ENCODE measurements at regions not wholly inside any gene's neighbourhood (a gene's known extent, or its start where the extent isn't known, plus 50 kb on each side); places are given as distances from the start of the nearest gene placed in this dataset.

GRCh38 chr1:23625929-23626535 is 65.6 kb upstream of the RPL11 start:
- no peak overlapping the region for H3K4me3 ChIP-seq (ENCODE audit: low read depth in 1 of 2, low read length in 2 of 2)
- no peaks in the 10 kb centered on the region for H3K27me3 ChIP-seq (ENCODE audit: low read depth, low read length)
- H3K4me1 ChIP-seq (ENCODE audit: control insufficient read depth in 1 of 2, insufficient read depth in 2 of 2, low read length in 2 of 2), result no peaks in the 10 kb centered on the region
- no peak overlapping the region for H3K27ac ChIP-seq (ENCODE audit: low read length)
- no peaks in the 10 kb centered on the region for H3K36me3 ChIP-seq (ENCODE audit: control insufficient read depth in 1 of 2, insufficient read depth in 2 of 2, low read length in 2 of 2)
- no peaks in the 10 kb centered on the region for H3K9me3 ChIP-seq (ENCODE audit: control insufficient read depth in 1 of 2, low read length in 2 of 2)

- H3K27me3 ChIP-seq (ENCODE audit: low read depth, low read length), result peaks cover under 1% of the 10 kb centered on the region
- no peak overlapping the region for H3K27ac ChIP-seq (ENCODE audit: low read length)
- no peaks in the 10 kb centered on the region for H3K36me3 ChIP-seq (ENCODE audit: control insufficient read depth in 1 of 2, insufficient read depth in 2 of 2, low read length in 2 of 2)
- H3K9me3 ChIP-seq (ENCODE audit: control insufficient read depth in 1 of 2, low read length in 2 of 2), result no peaks in the 10 kb centered on the region
- H3K4me1 ChIP-seq (ENCODE audit: control insufficient read depth in 1 of 2, insufficient read depth in 2 of 2, low read length in 2 of 2), result no peaks in the 10 kb centered on the region
- no peak overlapping the region for H3K4me3 ChIP-seq (ENCODE audit: low read depth in 1 of 2, low read length in 2 of 2)
Observed at GRCh38 chr1:23625459-23625858, 66.1 kb upstream of the RPL11 start.

GRCh38 chr1:23624440-23624839 is 65.1 kb upstream of the ID3 start:
- Histone ChIP-seq H3K4me1 (ENCODE audit: control insufficient read depth in 1 of 2, insufficient read depth in 2 of 2, low read length in 2 of 2) (peaks cover 0 to 5% of the 10 kb centered on the region in 2 donors), H3K27ac (ENCODE audit: low read length) (no peak overlapping the region), H3K9me3 (ENCODE audit: control insufficient read depth in 1 of 2, low read length in 2 of 2) (no peaks in the 10 kb centered on the region), H3K4me3 (ENCODE audit: low read depth in 1 of 2, low read length in 2 of 2) (no peak overlapping the region), H3K36me3 (ENCODE audit: control insufficient read depth in 1 of 2, insufficient read depth in 2 of 2, low read length in 2 of 2) (no peaks in the 10 kb centered on the region), H3K27me3 (ENCODE audit: low read depth, low read length) (peaks cover 9% of the 10 kb centered on the region)

- H3K27me3 ChIP-seq (ENCODE audit: low read depth, low read length), result peaks cover 9% of the 10 kb centered on the region
- no peaks in the 10 kb centered on the region for H3K36me3 ChIP-seq (ENCODE audit: control insufficient read depth in 1 of 2, insufficient read depth in 2 of 2, low read length in 2 of 2)
- no peak overlapping the region for H3K27ac ChIP-seq (ENCODE audit: low read length)
- no peaks in the 10 kb centered on the region for H3K9me3 ChIP-seq (ENCODE audit: control insufficient read depth in 1 of 2, low read length in 2 of 2)
- H3K4me3 ChIP-seq (ENCODE audit: low read depth in 1 of 2, low read length in 2 of 2), result no peak overlapping the region
- peaks cover 0 to 5% of the 10 kb centered on the region in 2 donors for H3K4me1 ChIP-seq (ENCODE audit: control insufficient read depth in 1 of 2, insufficient read depth in 2 of 2, low read length in 2 of 2)
Observed at GRCh38 chr1:23622284-23622683, 63.0 kb upstream of the ID3 start.

GRCh38 chr1:23620605-23621004 is 61.3 kb upstream of the ID3 start:
- no peaks in the 10 kb centered on the region for H3K9me3 ChIP-seq (ENCODE audit: control insufficient read depth in 1 of 2, low read length in 2 of 2)
- no peak overlapping the region for H3K4me3 ChIP-seq (ENCODE audit: low read depth in 1 of 2, low read length in 2 of 2)
- H3K27me3 ChIP-seq (ENCODE audit: low read depth, low read length), result peaks cover 9% of the 10 kb centered on the region
- peaks cover 0 to 5% of the 10 kb centered on the region in 2 donors for H3K4me1 ChIP-seq (ENCODE audit: control insufficient read depth in 1 of 2, insufficient read depth in 2 of 2, low read length in 2 of 2)
- H3K27ac ChIP-seq (ENCODE audit: low read length), result no peak overlapping the region
- no peaks in the 10 kb centered on the region for H3K36me3 ChIP-seq (ENCODE audit: control insufficient read depth in 1 of 2, insufficient read depth in 2 of 2, low read length in 2 of 2)

GRCh38 chr1:23619299-23620188 is 60.2 kb upstream of the ID3 start:
- Histone ChIP-seq H3K27ac (ENCODE audit: low read length) (peak overlapping the region; percentile 45), H3K4me3 (ENCODE audit: low read depth in 1 of 2, low read length in 2 of 2) (peak overlapping the region; percentile 33 to 42), H3K4me1 (ENCODE audit: control insufficient read depth in 1 of 2, insufficient read depth in 2 of 2, low read length in 2 of 2) (peaks cover 0 to 5% of the 10 kb centered on the region in 2 donors), H3K27me3 (ENCODE audit: low read depth, low read length) (peaks cover 9% of the 10 kb centered on the region), H3K36me3 (ENCODE audit: control insufficient read depth in 1 of 2, insufficient read depth in 2 of 2, low read length in 2 of 2) (no peaks in the 10 kb centered on the region), H3K9me3 (ENCODE audit: control insufficient read depth in 1 of 2, low read length in 2 of 2) (no peaks in the 10 kb centered on the region)

- Histone ChIP-seq H3K27me3 (ENCODE audit: low read depth, low read length) (peaks cover 9% of the 10 kb centered on the region), H3K9me3 (ENCODE audit: control insufficient read depth in 1 of 2, low read length in 2 of 2) (no peaks in the 10 kb centered on the region), H3K4me3 (ENCODE audit: low read depth in 1 of 2, low read length in 2 of 2) (no peak overlapping the region), H3K27ac (ENCODE audit: low read length) (no peak overlapping the region), H3K4me1 (ENCODE audit: control insufficient read depth in 1 of 2, insufficient read depth in 2 of 2, low read length in 2 of 2) (peaks cover 0 to 5% of the 10 kb centered on the region in 2 donors), H3K36me3 (ENCODE audit: control insufficient read depth in 1 of 2, insufficient read depth in 2 of 2, low read length in 2 of 2) (no peaks in the 10 kb centered on the region)
Observed at GRCh38 chr1:23618586-23619083, 59.3 kb upstream of the ID3 start.

GRCh38 chr1:23617084-23617521 is 57.8 kb upstream of the ID3 start:
- no peak overlapping the region for H3K4me3 ChIP-seq (ENCODE audit: low read depth in 1 of 2, low read length in 2 of 2)
- H3K27me3 ChIP-seq (ENCODE audit: low read depth, low read length), result peaks cover 9% of the 10 kb centered on the region
- H3K4me1 ChIP-seq (ENCODE audit: control insufficient read depth in 1 of 2, insufficient read depth in 2 of 2, low read length in 2 of 2), result peaks cover 0 to 5% of the 10 kb centered on the region in 2 donors
- H3K36me3 ChIP-seq (ENCODE audit: control insufficient read depth in 1 of 2, insufficient read depth in 2 of 2, low read length in 2 of 2), result no peaks in the 10 kb centered on the region
- H3K27ac ChIP-seq (ENCODE audit: low read length), result no peak overlapping the region
- H3K9me3 ChIP-seq (ENCODE audit: control insufficient read depth in 1 of 2, low read length in 2 of 2), result no peaks in the 10 kb centered on the region

- H3K27ac ChIP-seq (ENCODE audit: low read length), result no peak overlapping the region
- no peaks in the 10 kb centered on the region for H3K36me3 ChIP-seq (ENCODE audit: control insufficient read depth in 1 of 2, insufficient read depth in 2 of 2, low read length in 2 of 2)
- no peaks in the 10 kb centered on the region for H3K9me3 ChIP-seq (ENCODE audit: control insufficient read depth in 1 of 2, low read length in 2 of 2)
- peaks cover 0 to 5% of the 10 kb centered on the region in 2 donors for H3K4me1 ChIP-seq (ENCODE audit: control insufficient read depth in 1 of 2, insufficient read depth in 2 of 2, low read length in 2 of 2)
- H3K27me3 ChIP-seq (ENCODE audit: low read depth, low read length), result peaks cover 9% of the 10 kb centered on the region
- no peak overlapping the region for H3K4me3 ChIP-seq (ENCODE audit: low read depth in 1 of 2, low read length in 2 of 2)
Observed at GRCh38 chr1:23616292-23616824, 57.1 kb upstream of the ID3 start.

GRCh38 chr1:23615852-23616251 is 56.6 kb upstream of the ID3 start:
- Histone ChIP-seq H3K4me3 (ENCODE audit: low read depth in 1 of 2, low read length in 2 of 2) (no peak overlapping the region), H3K27ac (ENCODE audit: low read length) (no peak overlapping the region), H3K9me3 (ENCODE audit: control insufficient read depth in 1 of 2, low read length in 2 of 2) (no peaks in the 10 kb centered on the region), H3K27me3 (ENCODE audit: low read depth, low read length) (peaks cover 9% of the 10 kb centered on the region), H3K4me1 (ENCODE audit: control insufficient read depth in 1 of 2, insufficient read depth in 2 of 2, low read length in 2 of 2) (peaks cover 0 to 5% of the 10 kb centered on the region in 2 donors), H3K36me3 (ENCODE audit: control insufficient read depth in 1 of 2, insufficient read depth in 2 of 2, low read length in 2 of 2) (no peaks in the 10 kb centered on the region)

GRCh38 chr1:23615423-23615822 is 56.1 kb upstream of the ID3 start:
- Histone ChIP-seq H3K27ac (ENCODE audit: low read length) (no peak overlapping the region), H3K4me3 (ENCODE audit: low read depth in 1 of 2, low read length in 2 of 2) (no peak overlapping the region), H3K4me1 (ENCODE audit: control insufficient read depth in 1 of 2, insufficient read depth in 2 of 2, low read length in 2 of 2) (peaks cover 0 to 5% of the 10 kb centered on the region in 2 donors)

More at GRCh38 chr1:23615423-23615822, 56.1 kb upstream of the ID3 start:
- H3K9me3 ChIP-seq (ENCODE audit: control insufficient read depth in 1 of 2, low read length in 2 of 2), result no peaks in the 10 kb centered on the region
- H3K27me3 ChIP-seq (ENCODE audit: low read depth, low read length), result peaks cover 9% of the 10 kb centered on the region
- H3K36me3 ChIP-seq (ENCODE audit: control insufficient read depth in 1 of 2, insufficient read depth in 2 of 2, low read length in 2 of 2), result no peaks in the 10 kb centered on the region

Measured in muscle layer of duodenum (tissue), 2 donors.